GM19324 (cell line): ENCODE measurements at regions not wholly inside any gene's neighbourhood (a gene's known extent, or its start where the extent isn't known, plus 50 kb on each side); places are given as distances from the start of the nearest gene placed in this dataset.
"Not testable (repeated sequence)": the region's sequence is repeated elsewhere in the genome, so short reads cannot be mapped to it uniquely, and the experiment has no call there.

Experiments used
- ATAC-seq: cut with Tn5 transposase; IDR thresholded peaks from one replicate; pipeline ENCODE4 v1.9.1; 2021; ENCODE audit warnings: mild to moderate bottlenecking, moderate library complexity; ENCODE audit not compliant: unreplicated experiment, low FRiP score

- ATAC-seq, result no peak
Observed at GRCh38 chr15:84402856-84403608, 167.5 kb downstream of the GOLGA6L4 start.

- not testable (repeated sequence) for ATAC-seq
Observed at GRCh38 chr15:84409357-84409756, 173.8 kb downstream of the GOLGA6L4 start.

GRCh38 chr15:84421513-84422181 is 179.2 kb upstream of the ZSCAN2 start:
- not testable (repeated sequence) for ATAC-seq

GRCh38 chr15:84425327-84425726 is 175.5 kb upstream of the ZSCAN2 start:
- not testable (repeated sequence) for ATAC-seq

GRCh38 chr15:84473305-84473877 is 127.4 kb upstream of the ZSCAN2 start:
- not testable (repeated sequence) for ATAC-seq

GRCh38 chr15:84476364-84477033 is 124.3 kb upstream of the ZSCAN2 start:
- ATAC-seq, result not testable (repeated sequence)

GRCh38 chr15:84477550-84477949 is 123.3 kb upstream of the ZSCAN2 start:
- ATAC-seq, result peak; percentile 74

GRCh38 chr15:84480174-84480681 is 120.6 kb upstream of the ZSCAN2 start:
- not testable (repeated sequence) for ATAC-seq

- not testable (repeated sequence) for ATAC-seq
Observed at GRCh38 chr15:84483859-84484258, 117.0 kb upstream of the ZSCAN2 start.

- not testable (repeated sequence) for ATAC-seq
Observed at GRCh38 chr15:84500165-84500889, 100.5 kb upstream of the ZSCAN2 start.

GRCh38 chr15:84503101-84503500 is 97.7 kb upstream of the ZSCAN2 start:
- not testable (repeated sequence) for ATAC-seq

- ATAC-seq, result not testable (repeated sequence)
Observed at GRCh38 chr15:84505552-84505951, 95.3 kb upstream of the ZSCAN2 start.

GRCh38 chr15:84512324-84512723 is 88.5 kb upstream of the ZSCAN2 start:
- not testable (repeated sequence) for ATAC-seq

GRCh38 chr15:84516773-84517172 is 84.0 kb upstream of the ZSCAN2 start:
- ATAC-seq, result not testable (repeated sequence)

- not testable (repeated sequence) for ATAC-seq
Observed at GRCh38 chr15:84525491-84526344, 75.1 kb upstream of the ZSCAN2 start.

GRCh38 chr15:84530751-84531150 is 70.1 kb upstream of the ZSCAN2 start:
- not testable (repeated sequence) for ATAC-seq

GRCh38 chr15:84531223-84531622 is 69.6 kb upstream of the ZSCAN2 start:
- not testable (repeated sequence) for ATAC-seq

GRCh38 chr15:84531709-84532367 is 69.0 kb upstream of the ZSCAN2 start:
- ATAC-seq, result not testable (repeated sequence)
